HCT116 (cell line): ENCODE measurements at regions not wholly inside any gene's neighbourhood (a gene's known extent, or its start where the extent isn't known, plus 50 kb on each side); places are given as distances from the start of the nearest gene placed in this dataset.

Experiments
- ELF1 ChIP-seq: IDR thresholded peaks from 2 replicates; pipeline ENCODE4 v1.6.1; 2012; ENCODE audit warnings: low read depth, borderline replicate concordance
- EZH2 ChIP-seq: fragments of 200-600 bp; sonication (generic); IDR thresholded peaks from 2 replicates; pipeline ENCODE4 v1.6.1; 2017; ENCODE audit warnings: antibody characterized with exemption, mixed run types
- EZH2phosphoT487 ChIP-seq: fragments of 200-600 bp; IDR thresholded peaks from 2 replicates; pipeline ENCODE4 v1.6.1; 2018; ENCODE audit warnings: antibody characterized with exemption, borderline replicate concordance
- JUND ChIP-seq: IDR thresholded peaks from 2 replicates; pipeline ENCODE4 v1.6.1; 2012
- SIN3A ChIP-seq: IDR thresholded peaks from 2 replicates; pipeline ENCODE4 v1.6.1; 2012; ENCODE audit warnings: low read depth
- SP1 ChIP-seq: IDR thresholded peaks from 2 replicates; pipeline ENCODE4 v1.6.1; 2012; ENCODE audit warnings: low read depth
- SRF ChIP-seq: IDR thresholded peaks from 2 replicates; pipeline ENCODE4 v1.6.1; 2012; ENCODE audit warnings: low read depth
- TCF7L2 ChIP-seq: IDR thresholded peaks from 2 replicates; pipeline ENCODE4 v1.7.0; 2011; ENCODE audit warnings: borderline replicate concordance, inconsistent platforms; ENCODE audit not compliant: insufficient read depth, insufficient read length; ENCODE audit errors: extremely low read depth
- YY1 ChIP-seq: IDR thresholded peaks from 2 replicates; pipeline ENCODE4 v1.6.1; 2011; ENCODE audit warnings: low read length, low read depth, moderate library complexity, mild to moderate bottlenecking; ENCODE audit not compliant: insufficient replicate concordance; ENCODE audit errors: extremely low read depth
- ZFX ChIP-seq: fragments of 450-650 bp; IDR thresholded peaks from 2 replicates; pipeline ENCODE4 v1.6.1; 2017
- TF ChIP-seq, protein P1 (sequence below), 3 experiments: fragments of 200-600 bp in 1 of 3; sonication (generic) in 1 of 3; IDR thresholded peaks in 2 of 3; conservative IDR thresholded peaks in 1 of 3; 2 replicates each; pipeline ENCODE4 v1.5.1; 2012 to 2017; ENCODE audit warnings: low read depth in 2 of 3, low read length in 2 of 3, antibody characterized with exemption in 1 of 3, borderline replicate concordance in 1 of 3, control low read depth in 1 of 3, mild to moderate bottlenecking in 1 of 3, mixed read lengths in 1 of 3, mixed run types in 1 of 3, moderate library complexity in 1 of 3; ENCODE audit not compliant: insufficient read depth in 1 of 3
- TF ChIP-seq, protein P2 (sequence below): IDR thresholded peaks from 2 replicates; pipeline ENCODE4 v1.6.1; 2011; ENCODE audit warnings: mild to moderate bottlenecking, low read length, moderate library complexity; ENCODE audit not compliant: insufficient replicate concordance; ENCODE audit errors: extremely low read depth
- TF ChIP-seq, protein P3 (sequence below): IDR thresholded peaks from 2 replicates; pipeline ENCODE4 v1.6.1; 2012; ENCODE audit warnings: low read depth

DNA sequence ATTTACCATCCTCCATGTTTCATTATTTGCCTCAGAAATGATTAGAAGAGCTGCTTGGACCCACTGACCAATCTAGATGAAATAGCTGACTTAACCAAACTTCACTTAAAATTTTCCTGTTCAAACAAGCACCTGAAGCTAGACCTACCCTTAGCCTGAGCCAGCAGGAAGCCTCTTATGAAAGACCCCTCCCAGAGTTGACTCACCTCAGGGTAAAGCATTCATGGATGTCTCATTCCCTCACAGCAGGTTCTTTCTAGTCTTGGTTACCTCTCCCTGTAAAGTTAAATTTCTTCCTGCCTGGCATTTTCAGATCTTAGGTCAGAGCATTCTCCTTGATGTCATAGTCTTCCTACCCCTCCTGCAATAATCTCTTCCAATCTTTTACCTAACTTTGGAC, 1209.8 kb downstream of the FLRT2 start:
- TF ChIP-seq YY1 (no peak), SIN3A (no peak), SRF (no peak), EZH2 (no peak), ELF1 (no peak), JUND (no peak), EZH2phosphoT487 (no peak), ZFX (no peak), SP1 (no peak), TCF7L2 (no peak)
- TF ChIP-seq, protein P1, sequence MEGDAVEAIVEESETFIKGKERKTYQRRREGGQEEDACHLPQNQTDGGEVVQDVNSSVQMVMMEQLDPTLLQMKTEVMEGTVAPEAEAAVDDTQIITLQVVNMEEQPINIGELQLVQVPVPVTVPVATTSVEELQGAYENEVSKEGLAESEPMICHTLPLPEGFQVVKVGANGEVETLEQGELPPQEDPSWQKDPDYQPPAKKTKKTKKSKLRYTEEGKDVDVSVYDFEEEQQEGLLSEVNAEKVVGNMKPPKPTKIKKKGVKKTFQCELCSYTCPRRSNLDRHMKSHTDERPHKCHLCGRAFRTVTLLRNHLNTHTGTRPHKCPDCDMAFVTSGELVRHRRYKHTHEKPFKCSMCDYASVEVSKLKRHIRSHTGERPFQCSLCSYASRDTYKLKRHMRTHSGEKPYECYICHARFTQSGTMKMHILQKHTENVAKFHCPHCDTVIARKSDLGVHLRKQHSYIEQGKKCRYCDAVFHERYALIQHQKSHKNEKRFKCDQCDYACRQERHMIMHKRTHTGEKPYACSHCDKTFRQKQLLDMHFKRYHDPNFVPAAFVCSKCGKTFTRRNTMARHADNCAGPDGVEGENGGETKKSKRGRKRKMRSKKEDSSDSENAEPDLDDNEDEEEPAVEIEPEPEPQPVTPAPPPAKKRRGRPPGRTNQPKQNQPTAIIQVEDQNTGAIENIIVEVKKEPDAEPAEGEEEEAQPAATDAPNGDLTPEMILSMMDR (IDR thresholded peaks at IDR 0.05 in 2 of 3, conservative IDR thresholded peaks at IDR 0.05 in 1 of 3; ENCODE audit: borderline replicate concordance in 1 of 3, insufficient read depth in 1 of 3, low read depth in 2 of 3, low read length in 2 of 3) = no peak
- TF ChIP-seq, protein P2, sequence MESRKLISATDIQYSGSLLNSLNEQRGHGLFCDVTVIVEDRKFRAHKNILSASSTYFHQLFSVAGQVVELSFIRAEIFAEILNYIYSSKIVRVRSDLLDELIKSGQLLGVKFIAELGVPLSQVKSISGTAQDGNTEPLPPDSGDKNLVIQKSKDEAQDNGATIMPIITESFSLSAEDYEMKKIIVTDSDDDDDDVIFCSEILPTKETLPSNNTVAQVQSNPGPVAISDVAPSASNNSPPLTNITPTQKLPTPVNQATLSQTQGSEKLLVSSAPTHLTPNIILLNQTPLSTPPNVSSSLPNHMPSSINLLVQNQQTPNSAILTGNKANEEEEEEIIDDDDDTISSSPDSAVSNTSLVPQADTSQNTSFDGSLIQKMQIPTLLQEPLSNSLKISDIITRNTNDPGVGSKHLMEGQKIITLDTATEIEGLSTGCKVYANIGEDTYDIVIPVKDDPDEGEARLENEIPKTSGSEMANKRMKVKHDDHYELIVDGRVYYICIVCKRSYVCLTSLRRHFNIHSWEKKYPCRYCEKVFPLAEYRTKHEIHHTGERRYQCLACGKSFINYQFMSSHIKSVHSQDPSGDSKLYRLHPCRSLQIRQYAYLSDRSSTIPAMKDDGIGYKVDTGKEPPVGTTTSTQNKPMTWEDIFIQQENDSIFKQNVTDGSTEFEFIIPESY = no peak
- TF ChIP-seq, protein P3, sequence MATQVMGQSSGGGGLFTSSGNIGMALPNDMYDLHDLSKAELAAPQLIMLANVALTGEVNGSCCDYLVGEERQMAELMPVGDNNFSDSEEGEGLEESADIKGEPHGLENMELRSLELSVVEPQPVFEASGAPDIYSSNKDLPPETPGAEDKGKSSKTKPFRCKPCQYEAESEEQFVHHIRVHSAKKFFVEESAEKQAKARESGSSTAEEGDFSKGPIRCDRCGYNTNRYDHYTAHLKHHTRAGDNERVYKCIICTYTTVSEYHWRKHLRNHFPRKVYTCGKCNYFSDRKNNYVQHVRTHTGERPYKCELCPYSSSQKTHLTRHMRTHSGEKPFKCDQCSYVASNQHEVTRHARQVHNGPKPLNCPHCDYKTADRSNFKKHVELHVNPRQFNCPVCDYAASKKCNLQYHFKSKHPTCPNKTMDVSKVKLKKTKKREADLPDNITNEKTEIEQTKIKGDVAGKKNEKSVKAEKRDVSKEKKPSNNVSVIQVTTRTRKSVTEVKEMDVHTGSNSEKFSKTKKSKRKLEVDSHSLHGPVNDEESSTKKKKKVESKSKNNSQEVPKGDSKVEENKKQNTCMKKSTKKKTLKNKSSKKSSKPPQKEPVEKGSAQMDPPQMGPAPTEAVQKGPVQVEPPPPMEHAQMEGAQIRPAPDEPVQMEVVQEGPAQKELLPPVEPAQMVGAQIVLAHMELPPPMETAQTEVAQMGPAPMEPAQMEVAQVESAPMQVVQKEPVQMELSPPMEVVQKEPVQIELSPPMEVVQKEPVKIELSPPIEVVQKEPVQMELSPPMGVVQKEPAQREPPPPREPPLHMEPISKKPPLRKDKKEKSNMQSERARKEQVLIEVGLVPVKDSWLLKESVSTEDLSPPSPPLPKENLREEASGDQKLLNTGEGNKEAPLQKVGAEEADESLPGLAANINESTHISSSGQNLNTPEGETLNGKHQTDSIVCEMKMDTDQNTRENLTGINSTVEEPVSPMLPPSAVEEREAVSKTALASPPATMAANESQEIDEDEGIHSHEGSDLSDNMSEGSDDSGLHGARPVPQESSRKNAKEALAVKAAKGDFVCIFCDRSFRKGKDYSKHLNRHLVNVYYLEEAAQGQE = no peak
